HepG2 (cell line): ENCODE measurements at regions not wholly inside any gene's neighbourhood (a gene's known extent, or its start where the extent isn't known, plus 50 kb on each side); places are given as distances from the start of the nearest gene placed in this dataset.

Experiments
- ATAC-seq: fragments of 200-7000 bp; cut with Tn5 transposase; 3 replicates; pipeline ENCODE4 v1.9.1; 2020; ENCODE audit warnings: mild to moderate bottlenecking, moderate library complexity
- BruUV-seq: library from RNA; stranded (reverse); fragments of 400-500 nt; replicated peaks from 2 replicates; lab custom pipeline; 2021; lab: Mats Ljungman, UMichigan
- CTCF ChIA-PET: fragments of 300-600 bp; formaldehyde crosslinking; extraction: SDS; loops from one replicate; lab custom pipeline; 2021; ENCODE audit warnings: low total read pairs, inconsistent platforms, low intra/inter-chr PET ratio; lab: Yijun Ruan, JAX
- POLR2A ChIA-PET: fragments of 350-600 bp; sonication (Branson Sonifier 250); formaldehyde crosslinking; loops from one replicate; lab custom pipeline; 2020; ENCODE audit warnings: antibody characterized with exemption, inconsistent platforms; lab: Yijun Ruan, JAX
- DNase-seq: peaks from one replicate; pipeline ENCODE4 v3.0.0-alpha.2; 2015; ENCODE audit warnings: low spot score
- FAIRE-seq: peaks from 3 replicates; lab custom pipeline; 2011; peaks lifted over from hg19 to GRCh38; lab: Jason Lieb, UNC
- H2AFZ ChIP-seq: one replicate; pipeline ENCODE4 v1.6.1; 2011; ENCODE audit warnings: low read length, inconsistent platforms
- H3K27ac ChIP-seq: fragments of 300-600 bp; 3 replicates; pipeline ENCODE4 v1.8.0; 2011; ENCODE audit warnings: mixed run types, mild to moderate bottlenecking, mixed read lengths, low read length, inconsistent platforms; ENCODE audit not compliant: insufficient read depth; ENCODE audit errors: extremely low read length
- H3K27me3 ChIP-seq, 2 experiments: fragments of 200-600 bp in 1 of 2; 2 replicates in 1 of 2; 3 replicates in 1 of 2; pipeline versions ENCODE4 v1.6.0 to v1.8.0; 2011; ENCODE audit warnings: low read length in 2 of 2, mild to moderate bottlenecking in 2 of 2, moderate library complexity in 2 of 2, inconsistent platforms in 1 of 2; ENCODE audit not compliant: insufficient read depth in 2 of 2, control insufficient read depth in 1 of 2
- H3K36me3 ChIP-seq, 2 experiments: fragments of 200-600 bp in 1 of 2; replicated peaks in 1 of 2; 2 replicates in 1 of 2; 3 replicates in 1 of 2; pipeline versions ENCODE4 v1.5.1 to v1.8.0; 2011; ENCODE audit warnings: low read length in 2 of 2, inconsistent platforms in 1 of 2; ENCODE audit not compliant: insufficient read depth in 2 of 2, control insufficient read depth in 1 of 2
- H3K4me1 ChIP-seq: 2 replicates; pipeline ENCODE4 v1.5.1; 2012; ENCODE audit warnings: low read length, inconsistent platforms; ENCODE audit not compliant: insufficient read depth
- H3K4me2 ChIP-seq: 2 replicates; pipeline ENCODE4 v1.6.0; 2011; ENCODE audit warnings: low read depth, low read length, inconsistent platforms
- H3K4me3 ChIP-seq, 3 experiments: fragments of 200-600 bp in 1 of 3; sonication (generic), shearing (Covaris generic) in 1 of 3; replicated peaks in 1 of 3; 2 replicates each; pipeline ENCODE4 v1.5.1; 2011 to 2016; ENCODE audit warnings: low read length in 3 of 3, inconsistent platforms in 2 of 3, low read depth in 2 of 3, mild to moderate bottlenecking in 2 of 3, control low read depth in 1 of 3, mixed read lengths in 1 of 3; ENCODE audit not compliant: insufficient read depth in 1 of 3
- H3K79me2 ChIP-seq: one replicate; pipeline ENCODE4 v1.6.1; 2011; ENCODE audit warnings: low read length, inconsistent platforms; ENCODE audit not compliant: insufficient read depth
- H3K9ac ChIP-seq: 2 replicates; pipeline ENCODE4 v1.6.0; 2011; ENCODE audit warnings: mild to moderate bottlenecking, low read depth, low read length, inconsistent platforms; ENCODE audit not compliant: insufficient read depth
- H3K9me3 ChIP-seq: 2 replicates; pipeline ENCODE4 v1.5.1; 2012; ENCODE audit warnings: mild to moderate bottlenecking, low read length
- H4K20me1 ChIP-seq: 2 replicates; pipeline ENCODE4 v1.6.0; 2011; ENCODE audit warnings: inconsistent platforms, mild to moderate bottlenecking, low read length, moderate library complexity; ENCODE audit not compliant: insufficient read depth
- ARID3A ChIP-seq: IDR thresholded peaks from 2 replicates; pipeline ENCODE4 v1.6.1; 2012; ENCODE audit warnings: low read depth, low read length, improper control_type of control experiment
- FOXP1 ChIP-seq, 2 experiments: fragments of 450-650 bp in 1 of 2; IDR thresholded peaks; 2 replicates each; pipeline ENCODE4 v1.6.1; 2017 to 2018; ENCODE audit warnings: antibody characterized with exemption in 1 of 2
- KDM5A ChIP-seq: fragments of 200-600 bp; sonication (generic); IDR thresholded peaks from 2 replicates; pipeline ENCODE4 v1.7.0; 2018; ENCODE audit warnings: antibody characterized with exemption, mild to moderate bottlenecking, low read length, borderline replicate concordance
- MBNL3 ChIP-seq: fragments of 250-450 bp; sonication (Bioruptor Pico); conservative IDR thresholded peaks from 2 replicates; pipeline ENCODE4 v1.8.0; 2022; ENCODE audit warnings: mild to moderate bottlenecking, inconsistent platforms
- POLR2AphosphoS5 ChIP-seq: IDR thresholded peaks from 2 replicates; pipeline ENCODE4 v1.6.1; 2012; ENCODE audit warnings: low read depth, low read length
- SKI ChIP-seq: fragments of 450-650 bp; IDR thresholded peaks from one replicate; pipeline ENCODE4 v1.6.1; 2018; ENCODE audit warnings: mild to moderate bottlenecking; ENCODE audit not compliant: partially characterized antibody
- YEATS2 ChIP-seq: sonication (generic); formaldehyde crosslinking; IDR thresholded peaks from 2 replicates; pipeline ENCODE4 v1.4.0; 2020; ENCODE audit warnings: missing genetic modification reagents, borderline replicate concordance
- ZBED4 ChIP-seq: sonication (generic); formaldehyde crosslinking; IDR thresholded peaks from 2 replicates; pipeline ENCODE4 v1.4.0; 2020; ENCODE audit warnings: missing genetic modification reagents, borderline replicate concordance
- ZNF367 ChIP-seq: sonication (generic); formaldehyde crosslinking; IDR thresholded peaks from 2 replicates; pipeline ENCODE4 v1.4.0; 2020; ENCODE audit warnings: missing genetic modification reagents, borderline replicate concordance
- WGBS: methylation state at CpG from one replicate; pipeline ENCODE4 v1.1.6; 2017; ENCODE audit warnings: low lambda C conversion rate; 5-methylcytosine and 5-hydroxymethylcytosine counted together
- in situ Hi-C: cut with HindIII; loops from 2 replicates; pipeline ENCODE4 v1.10.0; 2017; ENCODE audit warnings: low pct_unique_long_range_greater_than_20kb; ENCODE audit not compliant: extremely low pct_ligation_motif_present
- intact Hi-C: fragments of 100-400 bp; cut with micrococcal nuclease; formaldehyde crosslinking; loops from one replicate; pipeline ENCODE4 v1.10.0; 2022; ENCODE audit not compliant: unreplicated experiment
- TF ChIP-seq, protein P1 (sequence below): sonication (generic); formaldehyde crosslinking; IDR thresholded peaks from 2 replicates; pipeline ENCODE4 v1.4.0; 2020; ENCODE audit warnings: missing genetic modification reagents, borderline replicate concordance

GRCh38 chr7:26011039-26011696, 140.8 kb upstream of the NFE2L3 start (continued):
- TF ChIP-seq MBNL3 (CRISPR knock-in tag): no peak

GRCh38 chr7:26013551-26014083, 138.4 kb upstream of the NFE2L3 start:
- no peaks in the 10 kb centered on the region for H3K9me3 ChIP-seq
- in situ Hi-C loops: no loop called here
- CTCF ChIA-PET: no interaction called here
- no peak overlapping the region for H3K27ac ChIP-seq
- no peak overlapping the region for H3K4me2 ChIP-seq
- no peaks in the 10 kb centered on the region for H3K79me2 ChIP-seq
- 14% methylated on average over 8 of the region's 9 CpGs for WGBS
- H3K4me3 ChIP-seq: no peak overlapping the region
- ATAC-seq (no peak), FAIRE-seq (no peak), DNase-seq (no peak)
- H3K36me3 ChIP-seq: no peaks in the 10 kb centered on the region
- no peaks in the 10 kb centered on the region for H3K4me1 ChIP-seq
- H3K27me3 ChIP-seq: no peaks in the 10 kb centered on the region
- BruUV-seq: no TSS peak
- no peaks in the 10 kb centered on the region for H4K20me1 ChIP-seq
- H3K9ac ChIP-seq: no peak overlapping the region
- POLR2A ChIA-PET: no interaction called here
- intact Hi-C loops: no loop called here
- TF ChIP-seq ZBED4 (CRISPR knock-in tag) (no peak), SKI (no peak), ZNF367 (CRISPR knock-in tag) (no peak), YEATS2 (CRISPR knock-in tag) (no peak), FOXP1 (IDR thresholded peaks at IDR 0.05) (no peak), FOXP1 (CRISPR knock-in tag; IDR thresholded peaks at IDR 0.05) (no peak), KDM5A (no peak), ARID3A (no peak), POLR2AphosphoS5 (no peak)
- TF ChIP-seq, protein P1, sequence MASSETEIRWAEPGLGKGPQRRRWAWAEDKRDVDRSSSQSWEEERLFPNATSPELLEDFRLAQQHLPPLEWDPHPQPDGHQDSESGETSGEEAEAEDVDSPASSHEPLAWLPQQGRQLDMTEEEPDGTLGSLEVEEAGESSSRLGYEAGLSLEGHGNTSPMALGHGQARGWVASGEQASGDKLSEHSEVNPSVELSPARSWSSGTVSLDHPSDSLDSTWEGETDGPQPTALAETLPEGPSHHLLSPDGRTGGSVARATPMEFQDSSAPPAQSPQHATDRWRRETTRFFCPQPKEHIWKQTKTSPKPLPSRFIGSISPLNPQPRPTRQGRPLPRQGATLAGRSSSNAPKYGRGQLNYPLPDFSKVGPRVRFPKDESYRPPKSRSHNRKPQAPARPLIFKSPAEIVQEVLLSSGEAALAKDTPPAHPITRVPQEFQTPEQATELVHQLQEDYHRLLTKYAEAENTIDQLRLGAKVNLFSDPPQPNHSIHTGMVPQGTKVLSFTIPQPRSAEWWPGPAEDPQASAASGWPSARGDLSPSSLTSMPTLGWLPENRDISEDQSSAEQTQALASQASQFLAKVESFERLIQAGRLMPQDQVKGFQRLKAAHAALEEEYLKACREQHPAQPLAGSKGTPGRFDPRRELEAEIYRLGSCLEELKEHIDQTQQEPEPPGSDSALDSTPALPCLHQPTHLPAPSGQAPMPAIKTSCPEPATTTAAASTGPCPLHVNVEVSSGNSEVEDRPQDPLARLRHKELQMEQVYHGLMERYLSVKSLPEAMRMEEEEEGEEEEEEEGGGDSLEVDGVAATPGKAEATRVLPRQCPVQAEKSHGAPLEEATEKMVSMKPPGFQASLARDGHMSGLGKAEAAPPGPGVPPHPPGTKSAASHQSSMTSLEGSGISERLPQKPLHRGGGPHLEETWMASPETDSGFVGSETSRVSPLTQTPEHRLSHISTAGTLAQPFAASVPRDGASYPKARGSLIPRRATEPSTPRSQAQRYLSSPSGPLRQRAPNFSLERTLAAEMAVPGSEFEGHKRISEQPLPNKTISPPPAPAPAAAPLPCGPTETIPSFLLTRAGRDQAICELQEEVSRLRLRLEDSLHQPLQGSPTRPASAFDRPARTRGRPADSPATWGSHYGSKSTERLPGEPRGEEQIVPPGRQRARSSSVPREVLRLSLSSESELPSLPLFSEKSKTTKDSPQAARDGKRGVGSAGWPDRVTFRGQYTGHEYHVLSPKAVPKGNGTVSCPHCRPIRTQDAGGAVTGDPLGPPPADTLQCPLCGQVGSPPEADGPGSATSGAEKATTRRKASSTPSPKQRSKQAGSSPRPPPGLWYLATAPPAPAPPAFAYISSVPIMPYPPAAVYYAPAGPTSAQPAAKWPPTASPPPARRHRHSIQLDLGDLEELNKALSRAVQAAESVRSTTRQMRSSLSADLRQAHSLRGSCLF: no peak
- no peak overlapping the region for H2AFZ ChIP-seq
